Left cardiac atrium (tissue), 4 donors: ENCODE measurements at regions not wholly inside any gene's neighbourhood (a gene's known extent, or its start where the extent isn't known, plus 50 kb on each side); places are given as distances from the start of the nearest gene placed in this dataset.
A peak's percentile ranks its signal among the peaks of the same experiment; 100 is the strongest.
"Not testable (repeated sequence)": the region's sequence is repeated elsewhere in the genome, so short reads cannot be mapped to it uniquely, and the experiment has no call there.

ENCODE experiments used
- ATAC-seq, 2 donors: fragments of 200-7000 bp; cut with Tn5 transposase; one replicate each; pipeline ENCODE4 v1.9.1; 2020; ENCODE audit warnings: mild to moderate bottlenecking in 2 of 2, moderate library complexity in 2 of 2
- DNase-seq: peaks from one replicate; pipeline ENCODE4 v3.0.0-alpha.2; 2020
- intact Hi-C, 2 donors: fragments of 100-400 bp; cut with DNase I; formaldehyde crosslinking; loops; one replicate each; pipeline versions ENCODE4 v1.14.1 to v1.15.1; 2022 to 2023
- donor health status: DM: no; HTN: yes; CAD: no.
- donor health status: DM: no; HTN: yes; CAD: no; lungs with severe emphysema.
- donor health status: DM: yes; HTN: yes; CAD: no.
- donor health status: Dilated cardiomyopathy.

DNA sequence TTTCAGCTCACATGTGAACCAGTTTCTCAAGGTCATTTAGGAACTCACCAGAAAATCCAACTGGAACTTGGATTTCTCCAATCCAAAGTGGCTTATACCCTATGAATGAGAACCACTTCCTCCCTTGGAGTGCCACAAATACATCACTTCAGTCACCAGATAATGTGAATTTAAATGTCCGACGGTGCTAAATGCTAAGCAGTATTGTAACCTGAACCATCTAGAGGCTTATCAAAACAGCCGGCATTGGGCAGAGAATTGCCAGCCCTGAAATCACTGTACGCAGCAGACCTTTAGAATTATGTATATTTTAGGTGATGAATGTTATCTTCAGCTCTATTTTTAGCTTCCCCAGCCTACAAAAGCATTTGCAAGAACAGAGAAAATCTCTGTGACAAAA, 76.8 kb upstream of the COX20 start:
- no peak for ATAC-seq
- intact Hi-C loops = no loop called here
- no peak for DNase-seq

DNA sequence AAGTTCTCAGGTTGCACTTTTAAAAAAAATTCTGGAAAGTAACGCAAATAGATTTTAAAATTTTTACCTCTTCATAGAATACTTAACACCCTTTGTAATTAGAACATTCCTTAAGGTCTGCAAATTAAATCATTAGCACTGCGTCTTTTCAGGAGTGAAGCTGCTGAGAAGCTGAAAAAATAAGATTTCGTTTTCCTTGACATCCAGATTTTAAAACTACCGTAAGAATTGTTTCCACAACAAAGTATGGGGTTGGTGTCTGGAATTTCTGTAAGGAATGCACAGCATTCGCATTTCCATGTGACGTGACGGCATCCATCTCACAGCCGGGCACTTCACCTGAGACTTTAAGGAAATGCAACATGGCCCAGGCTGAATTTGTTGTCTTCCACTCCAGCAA, 76.3 kb upstream of the COX20 start:
- DNase-seq = no peak
- intact Hi-C loops = no loop called here
- ATAC-seq = no peak

DNA sequence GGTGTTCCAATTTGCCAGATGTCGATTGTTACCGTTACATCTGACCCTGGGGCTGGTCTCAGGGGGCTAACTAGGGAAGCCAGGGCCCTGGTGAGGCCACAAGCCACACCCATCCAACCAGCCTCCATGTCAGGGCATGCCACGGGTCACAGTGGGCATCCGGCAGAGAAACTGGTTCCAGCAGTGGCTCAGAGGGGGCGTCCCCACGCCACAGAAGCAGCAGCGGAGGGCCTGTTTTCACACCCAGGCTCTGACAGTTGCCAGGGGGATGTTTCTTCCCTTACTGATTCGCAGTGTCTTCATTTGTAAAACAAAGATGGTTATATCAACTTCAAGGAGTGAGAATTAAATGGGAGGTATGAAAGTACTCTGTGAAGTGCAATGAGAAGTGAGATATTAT, 75.0 kb upstream of the COX20 start:
- intact Hi-C loops = no loop called here
- ATAC-seq (no peak), DNase-seq (no peak)

DNA sequence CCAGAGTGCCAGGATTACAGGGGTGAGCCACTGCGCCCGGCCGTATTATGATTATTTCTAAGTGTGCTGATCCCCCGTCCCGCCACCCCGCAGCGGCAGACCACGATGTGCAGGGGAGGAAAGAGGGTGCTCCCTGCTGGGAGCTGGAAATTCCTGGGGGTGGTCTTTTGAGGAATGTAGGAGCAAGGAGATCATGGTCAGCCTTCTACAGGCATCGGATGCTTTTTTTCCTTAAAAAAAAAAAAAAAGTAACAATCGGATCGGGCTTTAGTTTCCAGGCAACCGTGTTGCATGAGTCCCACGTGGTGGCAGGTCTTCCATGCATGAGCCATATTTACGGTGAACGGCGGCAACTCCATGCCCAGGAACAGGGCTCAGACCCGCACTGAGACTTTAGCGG, 74.2 kb upstream of the COX20 start:
- no peak for DNase-seq
- ATAC-seq = no peak
- intact Hi-C loops = no loop called here

DNA sequence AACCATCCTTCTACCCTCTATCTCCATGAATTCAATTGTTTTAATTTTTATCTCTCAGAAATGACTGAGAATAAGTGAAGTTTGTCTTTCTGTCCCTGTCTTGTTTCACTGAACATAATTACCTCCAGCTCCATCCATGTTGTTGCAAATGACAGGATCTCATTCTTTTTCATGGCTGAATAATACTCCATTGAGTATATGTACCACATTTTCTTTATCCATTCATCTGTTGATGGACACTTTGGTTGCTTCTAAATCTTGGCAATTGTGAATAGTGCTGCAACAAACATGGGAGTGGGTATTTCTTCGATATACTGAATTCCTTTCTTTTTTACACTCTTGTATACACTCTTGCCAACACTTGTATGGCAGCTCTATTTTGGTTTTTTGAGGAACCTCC, 72.8 kb upstream of the COX20 start:
- no peak for DNase-seq
- ATAC-seq = no peak
- intact Hi-C loops = no loop called here

DNA sequence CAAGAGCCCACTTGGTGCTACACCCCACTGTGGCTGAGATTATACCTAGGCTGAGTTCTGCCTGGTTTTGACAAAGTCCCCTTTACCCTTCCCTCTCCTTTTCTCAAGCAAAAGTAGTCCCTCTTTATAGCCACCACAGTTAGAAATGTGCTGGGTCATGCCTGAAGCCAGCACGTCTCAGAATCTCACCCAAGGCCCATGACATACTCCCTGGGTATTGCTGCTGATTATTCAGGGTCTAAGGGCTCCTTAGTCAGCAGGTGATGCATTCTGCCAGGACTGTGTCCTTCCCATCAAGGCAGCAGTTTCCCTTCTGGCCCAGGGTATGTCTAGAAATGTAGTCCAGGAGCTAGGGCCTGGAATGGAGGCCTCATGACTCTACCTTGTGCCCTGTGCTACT, 67.3 kb upstream of the COX20 start:
- ATAC-seq = no peak
- intact Hi-C loops = no loop called here
- no peak for DNase-seq

DNA sequence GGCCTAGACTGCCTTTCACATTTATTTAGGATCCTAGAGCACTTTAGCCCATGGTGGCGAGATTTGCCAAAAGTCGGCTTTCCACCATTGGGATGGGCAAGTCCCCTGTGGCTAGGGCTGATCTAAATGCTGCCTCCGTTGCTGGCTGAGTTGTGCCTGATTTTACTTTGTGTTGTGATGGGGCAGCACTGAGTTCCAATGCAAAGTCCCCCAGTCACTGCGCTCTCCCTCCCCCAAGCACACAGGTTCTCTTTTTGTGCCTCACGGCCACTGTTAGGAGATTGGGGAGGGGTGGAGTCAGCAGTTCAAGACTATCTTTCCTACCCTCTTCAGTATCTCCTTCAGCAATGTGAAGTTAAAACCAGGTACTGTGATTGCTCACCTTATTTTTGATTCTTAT, 66.7 kb upstream of the COX20 start:
- no peak for DNase-seq
- intact Hi-C loops = no loop called here
- no peak for ATAC-seq

DNA sequence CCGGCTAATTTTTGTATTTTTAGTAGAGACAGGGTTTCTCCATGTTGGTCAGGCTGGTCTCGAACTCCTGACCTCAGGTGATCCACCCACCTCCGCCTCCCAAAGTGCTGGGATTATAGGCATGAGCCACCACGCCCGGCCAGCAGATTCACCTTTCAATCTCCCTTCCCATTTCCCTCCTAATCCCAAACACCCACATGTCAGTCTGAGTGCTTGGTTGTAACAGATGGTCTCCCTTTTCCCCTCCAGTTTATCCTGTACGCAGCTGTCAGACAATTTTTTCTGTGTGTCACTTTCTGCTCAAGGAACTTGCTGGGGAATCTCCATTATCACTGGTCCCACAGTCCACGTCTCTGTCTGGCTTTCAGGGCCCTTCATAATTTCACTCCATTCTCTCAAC, 64.9 kb upstream of the COX20 start:
- intact Hi-C loops, ATAC-seq, DNase-seq: not testable (repeated sequence)

DNA sequence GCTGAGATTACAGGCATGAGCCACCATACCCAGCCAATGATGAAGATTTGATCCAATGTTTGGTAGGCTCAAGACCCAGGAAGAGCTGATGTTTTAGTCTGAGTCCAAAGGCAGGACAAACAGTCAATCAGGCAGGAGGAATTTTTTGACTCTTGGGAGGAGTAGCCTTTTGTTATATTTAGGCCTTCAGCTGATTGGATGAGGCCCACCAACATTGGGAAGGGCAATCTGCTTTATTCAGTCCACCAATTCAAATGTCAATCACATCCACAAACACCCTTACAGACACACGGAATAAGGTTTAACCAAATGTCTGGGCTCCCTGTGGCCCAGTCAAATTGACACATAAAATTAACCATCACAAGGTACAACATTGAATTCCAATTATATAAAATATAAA, 61.9 kb upstream of the COX20 start:
- no peak for DNase-seq
- ATAC-seq = no peak
- intact Hi-C loops = no loop called here

DNA sequence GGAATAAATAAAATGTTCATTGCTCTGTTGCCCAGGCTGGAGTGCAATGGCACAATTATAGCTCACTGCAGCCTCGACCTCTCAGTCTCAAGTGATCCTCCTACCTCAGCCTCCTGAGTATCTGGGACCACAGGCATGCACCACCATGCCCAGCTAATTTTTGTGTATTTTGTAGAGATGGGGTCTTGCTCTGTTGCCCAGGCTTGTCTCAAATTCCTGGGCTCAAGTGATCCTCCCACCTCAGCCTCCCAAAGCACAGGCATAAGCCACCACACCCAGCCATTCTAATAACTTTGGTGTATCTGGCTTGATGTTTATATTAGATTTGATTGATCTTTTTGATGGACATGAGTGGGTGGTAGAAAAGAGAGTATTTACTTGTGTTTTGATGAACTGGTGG, 58.7 kb upstream of the COX20 start:
- DNase-seq, ATAC-seq, intact Hi-C loops: not testable (repeated sequence)

DNA sequence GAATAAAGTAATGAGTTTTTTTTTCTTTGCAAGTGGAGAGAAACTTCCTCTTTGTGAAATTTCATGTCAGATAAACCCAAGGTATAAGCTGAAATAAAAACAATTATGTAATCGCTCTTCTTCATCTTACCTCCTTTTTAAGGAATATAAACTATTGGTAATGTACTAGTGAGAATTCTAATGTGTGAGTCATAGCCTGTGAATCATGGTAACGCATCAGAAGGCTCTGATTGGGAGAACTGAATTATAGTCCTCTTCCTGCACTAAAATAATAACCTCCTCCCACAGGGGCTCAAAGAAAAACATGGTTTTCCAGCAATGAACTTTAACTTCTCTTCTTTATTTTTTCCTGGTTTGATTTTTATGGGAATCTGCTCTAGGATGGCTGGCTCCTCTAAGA, 57.1 kb upstream of the COX20 start:
- intact Hi-C loops = no loop called here
- ATAC-seq = peak in 1 of 2 donors; percentile 84
- no peak for DNase-seq

DNA sequence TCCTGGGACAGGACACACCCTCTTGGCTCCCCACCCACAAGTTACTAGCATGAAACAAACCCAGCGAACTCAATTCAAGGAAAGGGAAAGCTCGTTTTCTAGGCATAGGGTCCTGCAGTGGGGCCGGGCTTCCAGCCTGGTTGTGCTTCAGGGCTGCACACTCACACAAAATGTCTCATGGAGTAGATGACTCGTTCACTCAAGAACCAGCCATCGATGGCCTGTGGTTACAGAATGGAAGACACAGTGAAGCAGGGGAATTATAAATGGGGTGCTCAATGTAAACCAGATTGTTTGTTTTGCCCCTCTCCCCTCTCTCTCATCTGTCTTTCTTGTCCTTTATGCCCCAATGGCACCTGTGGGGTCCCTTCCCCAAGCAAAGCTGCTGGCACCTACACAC, 56.0 kb upstream of the COX20 start:
- no peak for DNase-seq
- intact Hi-C loops = no loop called here
- ATAC-seq = no peak

DNA sequence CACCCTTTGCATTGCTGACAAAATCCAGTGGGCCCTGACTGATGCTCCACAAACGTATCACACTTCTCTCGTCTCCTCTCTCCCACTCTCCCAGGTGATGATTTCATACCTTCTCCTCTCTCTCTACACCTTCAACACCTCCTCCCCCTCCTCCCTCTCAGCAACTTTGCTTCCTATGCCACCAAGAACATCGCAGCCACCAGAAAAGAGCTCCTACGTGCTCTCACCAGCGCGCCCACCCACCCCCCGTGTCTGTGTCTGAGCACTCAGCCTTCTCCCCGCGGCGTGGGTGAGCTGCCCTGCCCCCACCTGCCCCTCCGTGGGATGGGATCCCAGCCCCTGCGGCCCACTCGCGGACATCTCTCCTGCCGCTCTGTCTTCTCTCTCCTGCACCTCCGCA, 55.1 kb upstream of the COX20 start:
- no peak for ATAC-seq
- DNase-seq = no peak
- intact Hi-C loops = no loop called here

DNA sequence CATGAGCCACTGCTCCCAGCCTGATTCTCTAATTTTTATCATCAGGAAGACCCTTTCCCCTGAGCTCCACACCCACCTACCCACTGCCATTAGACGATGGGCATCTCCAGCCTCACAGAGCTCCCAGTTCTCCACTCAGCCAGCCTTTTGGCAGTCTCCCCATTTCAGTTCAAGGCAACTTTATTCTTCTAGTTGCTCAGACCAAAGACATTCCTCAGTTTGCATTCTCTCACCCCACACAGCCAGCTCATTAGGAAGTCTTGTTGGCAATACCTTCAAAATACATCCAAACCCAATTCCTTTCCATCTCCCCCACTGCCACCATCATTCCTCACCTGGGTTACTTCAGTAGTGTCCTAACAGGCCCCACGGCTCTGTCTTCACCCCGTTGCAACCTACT, 53.4 kb upstream of the COX20 start:
- no peak for ATAC-seq
- intact Hi-C loops = no loop called here
- no peak for DNase-seq

DNA sequence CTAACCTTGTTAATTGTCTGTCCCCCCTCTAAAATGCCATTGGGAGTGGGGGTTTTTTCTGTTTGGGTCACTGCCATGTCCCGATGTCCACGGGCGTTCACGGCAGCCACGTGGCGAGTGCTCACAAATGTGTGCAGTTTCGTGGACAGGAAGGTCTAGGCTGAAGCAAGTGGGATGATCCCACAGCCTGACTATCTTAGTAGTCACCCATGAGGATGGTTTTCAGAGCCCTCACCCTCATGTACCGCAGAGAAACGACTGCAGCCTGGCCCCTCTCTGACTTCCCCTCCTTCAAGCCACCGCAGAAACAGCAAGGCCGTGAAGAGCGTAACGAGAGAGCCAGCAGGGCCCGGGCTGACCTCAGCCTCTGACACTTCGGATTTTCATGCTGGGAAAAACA, 52.3 kb upstream of the COX20 start:
- intact Hi-C loops = no loop called here
- ATAC-seq = no peak
- no peak for DNase-seq
